ENCODE measurements at regions not wholly inside any gene's neighbourhood (a gene's known extent, or its start where the extent isn't known, plus 50 kb on each side); places are given as distances from the start of the nearest gene placed in this dataset.

GRCh38 chr3:35215525-35216500, 423.5 kb upstream of the ARPP21 start:
- TF ChIP-seq EZH2 (IDR thresholded peaks at IDR 0.05; ENCODE audit: borderline replicate concordance, low read depth, low read length, severe bottlenecking) (no peak), CTCF (IDR thresholded peaks at IDR 0.05; ENCODE audit: extremely low read depth in 1 of 2, insufficient read depth in 1 of 2, low read depth in 1 of 2, low read length in 2 of 2) (no peak), POLR2A (IDR thresholded peaks at IDR 0.05; ENCODE audit: low read depth, low read length) (no peak), GATA2 (IDR thresholded peaks at IDR 0.05; ENCODE audit: insufficient read depth, insufficient read length, low read depth, low read length) (no peak), POLR2AphosphoS5 (IDR thresholded peaks at IDR 0.05; ENCODE audit: insufficient read depth, low read depth, low read length) (no peak), MYC (IDR thresholded peaks at IDR 0.05; ENCODE audit: low read depth, low read length) (no peak), MAX (IDR thresholded peaks at IDR 0.05; ENCODE audit: insufficient read depth, insufficient read length) (no peak), FOS (IDR thresholded peaks at IDR 0.05; ENCODE audit: borderline replicate concordance, insufficient read depth, low read length) (no peak)

Measured in endothelial cell of umbilical vein (primary cell).